ENCODE measurements at regions not wholly inside any gene's neighbourhood (a gene's known extent, or its start where the extent isn't known, plus 50 kb on each side); places are given as distances from the start of the nearest gene placed in this dataset.
"Not testable (repeated sequence)": the region's sequence is repeated elsewhere in the genome, so short reads cannot be mapped to it uniquely, and the experiment has no call there.

DNA sequence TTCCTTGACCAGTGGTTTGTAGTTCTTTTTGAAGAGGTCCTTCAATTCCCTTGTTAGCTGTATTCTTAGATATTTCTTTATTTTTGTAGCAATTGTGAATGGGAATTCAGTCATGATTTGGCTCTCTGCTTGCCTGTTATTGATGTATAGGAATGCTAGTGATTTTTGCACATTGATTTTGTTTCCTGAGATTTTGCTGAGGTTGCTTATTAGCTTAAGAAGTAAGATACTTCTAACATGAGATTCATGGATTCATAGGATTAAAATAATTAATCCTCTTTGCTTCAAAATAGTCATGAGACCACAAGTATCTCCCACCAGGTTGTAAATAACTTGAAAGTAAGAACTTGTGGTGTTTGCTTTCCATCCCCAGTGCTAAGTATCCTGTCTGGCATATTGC lies 308.9 kb downstream of the DTHD1 start:
- DNase-seq (ENCODE audit: low read depth in 2 of 2), result no peak

GRCh38 chr4:36601864-36602495 lies 320.6 kb downstream of the DTHD1 start:
- no peak for DNase-seq (ENCODE audit: low read depth in 2 of 2)

GRCh38 chr4:36609661-36610060 lies 328.2 kb downstream of the DTHD1 start:
- no peak for DNase-seq (ENCODE audit: low read depth in 2 of 2)

- no peak for DNase-seq (ENCODE audit: low read depth in 2 of 2)
These were observed 329.2 kb downstream of the DTHD1 start for GRCh38 chr4:36610628-36611027.

- DNase-seq (ENCODE audit: low read depth in 2 of 2), result not testable (repeated sequence)
These were observed 331.7 kb downstream of the DTHD1 start for GRCh38 chr4:36613142-36613541.

DNA sequence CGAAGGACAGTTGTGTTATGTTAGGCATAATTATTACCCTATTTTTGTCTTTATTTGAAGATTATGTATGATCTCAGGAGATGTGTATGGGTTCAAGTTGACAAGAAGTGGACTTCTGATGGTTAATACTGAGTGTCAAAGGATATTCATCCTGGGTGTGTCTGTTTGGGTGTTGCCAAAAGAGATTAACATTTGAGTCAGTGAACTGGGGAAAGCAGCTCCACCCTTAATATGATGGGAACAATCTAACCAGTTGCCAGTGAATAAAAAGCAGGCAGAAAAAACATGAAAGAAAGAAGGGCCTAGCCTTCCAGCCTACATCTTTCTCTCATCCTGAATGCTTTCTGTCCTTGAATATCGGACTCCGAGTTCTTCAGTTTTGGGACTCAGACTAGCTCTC lies 332.6 kb downstream of the DTHD1 start:
- no peak for DNase-seq (ENCODE audit: low read depth in 2 of 2)

- DNase-seq (ENCODE audit: low read depth in 2 of 2), result no peak
These were observed 336.7 kb downstream of the DTHD1 start for GRCh38 chr4:36618102-36618501.

- no peak for DNase-seq (ENCODE audit: low read depth in 2 of 2)
These were observed 342.6 kb downstream of the DTHD1 start for GRCh38 chr4:36624030-36624429.

- no peak for DNase-seq (ENCODE audit: low read depth in 2 of 2)
These were observed 356.9 kb downstream of the DTHD1 start for GRCh38 chr4:36638273-36638811.

- DNase-seq (ENCODE audit: low read depth in 2 of 2), result no peak
These were observed 359.5 kb downstream of the DTHD1 start for GRCh38 chr4:36640876-36641275.

GRCh38 chr4:36651253-36651652 lies 369.8 kb downstream of the DTHD1 start:
- no peak for DNase-seq (ENCODE audit: low read depth in 2 of 2)

DNA sequence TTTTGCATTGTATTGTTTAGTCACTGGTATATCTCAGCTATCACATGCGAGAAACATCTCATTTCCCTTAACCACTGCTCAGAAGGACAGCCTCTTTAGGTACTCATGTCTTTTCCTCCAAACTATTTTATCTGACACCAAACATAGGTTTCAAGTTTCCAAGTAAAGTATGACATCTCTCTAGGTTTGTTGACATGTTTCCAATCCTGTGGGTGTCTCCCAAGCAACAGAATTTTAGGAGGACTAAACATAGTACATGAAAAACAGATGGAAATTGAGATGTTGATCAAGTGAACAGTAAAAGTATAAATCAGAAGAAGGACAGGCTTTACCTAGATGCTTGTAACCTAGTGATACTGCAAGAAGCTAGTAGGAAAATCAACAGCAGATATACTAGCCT lies 371.4 kb downstream of the DTHD1 start:
- DNase-seq (ENCODE audit: low read depth in 2 of 2), result no peak

DNA sequence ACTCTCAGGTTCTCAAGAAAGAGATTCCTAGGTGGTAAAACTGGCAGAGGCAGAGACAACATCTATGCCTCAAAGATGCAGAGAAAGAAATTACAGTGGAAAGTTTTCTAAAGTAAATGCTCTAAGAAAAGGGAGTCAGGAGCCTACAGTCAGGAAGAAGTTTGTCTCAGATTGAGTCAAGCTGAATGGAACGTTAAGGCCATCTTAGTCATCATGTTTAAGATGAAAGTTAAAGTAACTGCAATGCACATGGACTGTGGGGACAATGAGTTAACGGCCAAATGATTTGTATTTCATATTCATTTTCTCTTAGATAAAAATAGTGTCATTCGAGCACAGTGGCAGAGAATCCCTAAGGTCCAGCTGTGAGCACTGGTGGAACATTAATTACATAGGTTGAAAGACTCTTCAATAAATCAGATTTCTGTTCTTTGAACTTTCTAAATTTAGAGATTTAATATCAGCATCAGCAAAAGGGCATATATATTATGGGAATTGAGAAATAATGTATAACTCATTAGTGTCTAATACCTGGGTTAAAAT lies 384.6 kb downstream of the DTHD1 start:
- DNase-seq (ENCODE audit: low read depth in 2 of 2), result no peak

DNA sequence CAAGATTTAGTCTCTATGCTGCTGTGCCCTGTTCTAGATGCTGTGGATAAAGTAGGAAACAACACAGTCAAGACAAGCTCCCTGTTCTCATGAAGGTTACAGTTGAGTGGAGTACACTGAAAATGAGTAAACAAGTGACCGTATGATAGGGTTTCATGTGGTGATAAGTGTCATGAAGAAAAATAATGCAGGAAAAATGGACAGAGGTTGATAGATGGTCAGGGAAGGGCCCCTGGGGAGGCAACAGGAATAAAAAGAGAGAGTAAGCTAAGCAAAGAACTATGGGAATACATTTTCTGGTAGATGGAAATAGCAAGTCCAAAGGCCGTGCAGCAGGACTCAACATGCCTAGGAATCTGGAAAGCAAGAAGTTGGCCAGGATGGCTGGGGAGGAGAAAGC lies 394.0 kb downstream of the DTHD1 start:
- DNase-seq (ENCODE audit: low read depth in 2 of 2), result no peak

DNA sequence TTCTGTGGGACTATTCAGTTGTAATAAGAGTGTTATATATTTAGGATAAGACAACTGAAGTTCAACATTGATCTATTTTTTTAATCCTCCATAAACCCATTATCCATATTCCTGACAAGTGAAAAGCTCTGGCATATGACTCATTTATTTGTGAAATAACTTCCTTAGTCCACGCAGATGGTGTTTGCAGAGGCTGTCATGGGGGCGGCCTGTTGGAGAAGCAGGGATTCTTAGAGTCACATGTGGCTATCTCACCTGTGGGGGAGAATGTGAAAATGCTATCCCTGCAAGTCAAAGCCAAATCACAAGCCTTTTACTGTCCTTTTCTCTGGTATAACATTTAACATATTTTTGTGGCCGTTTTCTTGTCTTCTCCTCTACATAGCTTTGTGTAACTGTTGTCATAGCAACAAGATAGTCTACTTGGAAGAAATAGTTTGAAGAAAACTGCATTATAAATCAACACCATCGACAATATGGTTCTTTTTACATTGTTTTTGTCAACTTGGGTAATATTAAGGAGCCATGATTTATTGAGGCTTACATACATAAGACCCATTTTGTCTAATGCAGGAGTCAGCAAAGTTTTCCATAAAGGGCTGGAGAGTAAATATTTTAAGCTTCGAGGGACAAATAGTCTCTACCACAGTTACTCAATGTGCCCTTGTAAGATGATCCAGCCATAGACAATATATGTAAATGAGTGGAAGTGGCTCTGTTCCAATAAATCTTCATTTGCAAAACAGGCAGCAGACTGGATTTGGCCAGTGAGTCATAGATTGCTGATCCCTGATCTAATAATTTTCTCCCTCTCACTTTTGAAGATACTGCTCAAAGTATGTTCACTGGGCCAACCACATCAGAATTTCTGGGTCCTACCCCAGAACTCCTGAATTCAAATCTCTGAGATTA lies 395.0 kb downstream of the DTHD1 start:
- DNase-seq (ENCODE audit: low read depth in 2 of 2), result no peak

- no peak for DNase-seq (ENCODE audit: low read depth in 2 of 2)
These were observed 395.7 kb downstream of the DTHD1 start for GRCh38 chr4:36677112-36677511.

GRCh38 chr4:36677874-36678273 lies 396.5 kb downstream of the DTHD1 start:
- DNase-seq (ENCODE audit: low read depth in 2 of 2), result no peak

GRCh38 chr4:36687681-36688080 lies 406.3 kb downstream of the DTHD1 start:
- DNase-seq (ENCODE audit: low read depth in 2 of 2), result no peak

DNA sequence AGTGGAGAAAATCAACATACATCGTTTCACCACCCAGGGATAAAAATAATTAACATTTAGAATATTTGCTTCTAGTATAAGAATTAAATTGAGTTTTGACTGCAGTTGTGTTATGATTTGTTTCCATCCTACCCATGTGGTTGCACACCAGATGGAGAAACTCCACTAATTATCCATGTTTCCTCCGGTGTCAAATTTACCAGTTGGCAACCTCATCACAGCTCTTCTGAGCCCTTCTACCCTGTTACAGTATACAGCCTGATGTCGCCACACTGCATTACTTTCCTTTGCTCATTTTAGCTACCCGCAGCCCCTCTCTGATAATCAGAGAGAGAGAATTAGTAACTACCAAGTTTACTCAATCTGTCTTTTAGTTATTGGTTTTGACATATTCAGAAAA lies 411.2 kb downstream of the DTHD1 start:
- no peak for DNase-seq (ENCODE audit: low read depth in 2 of 2)

DNA sequence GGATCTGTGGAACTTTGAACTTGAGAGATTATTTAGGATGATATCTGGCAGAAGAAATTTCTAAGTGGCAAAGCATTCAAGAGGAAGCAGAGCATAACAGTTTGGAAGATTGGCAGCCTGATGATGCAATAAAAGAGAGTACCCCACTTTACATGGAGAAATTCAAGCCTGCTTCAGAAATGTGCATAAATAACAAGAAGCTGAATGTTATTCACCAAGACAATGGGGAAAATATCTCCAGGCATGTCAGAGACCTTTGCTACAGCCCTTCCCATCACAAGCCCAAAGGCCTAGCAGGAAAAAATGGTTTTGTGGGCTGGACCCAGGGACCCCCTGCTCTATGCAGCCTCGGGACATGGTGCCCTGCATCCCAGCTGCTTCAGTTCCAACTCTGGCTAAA lies 420.8 kb downstream of the DTHD1 start:
- DNase-seq (ENCODE audit: low read depth in 2 of 2), result no peak

DNA sequence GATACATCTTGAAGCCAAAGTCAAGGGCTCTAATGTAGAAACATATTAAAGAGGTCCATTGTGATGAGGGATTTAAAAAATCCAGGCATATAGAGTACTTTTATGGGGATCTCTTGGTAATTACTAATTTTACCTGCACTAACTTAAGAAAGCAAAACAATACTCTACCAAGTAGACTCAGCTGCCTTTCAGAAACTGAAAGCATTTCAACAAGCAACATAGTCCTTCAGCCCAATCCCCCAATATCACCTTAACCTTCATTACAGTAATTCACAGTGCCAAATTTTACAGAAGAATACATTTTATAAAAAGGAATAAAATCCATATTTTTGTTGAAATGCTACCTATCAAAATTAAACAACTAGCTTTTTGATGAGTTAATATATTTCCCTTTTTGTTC lies 422.9 kb downstream of the DTHD1 start:
- no peak for DNase-seq (ENCODE audit: low read depth in 2 of 2)

GRCh38 chr4:36709991-36710390 lies 428.6 kb downstream of the DTHD1 start:
- DNase-seq (ENCODE audit: low read depth in 2 of 2), result no peak

GRCh38 chr4:36712013-36712412 lies 430.6 kb downstream of the DTHD1 start:
- no peak for DNase-seq (ENCODE audit: low read depth in 2 of 2)

Data from stimulated activated CD8-positive, alpha-beta memory T cell treated with anti-CD3 and anti-CD28 coated beads, Interleukin-7, amount 100 ng/mL, for 4 hours (primary cell).